ENCODE measurements at regions not wholly inside any gene's neighbourhood (a gene's known extent, or its start where the extent isn't known, plus 50 kb on each side); places are given as distances from the start of the nearest gene placed in this dataset.

DNA sequence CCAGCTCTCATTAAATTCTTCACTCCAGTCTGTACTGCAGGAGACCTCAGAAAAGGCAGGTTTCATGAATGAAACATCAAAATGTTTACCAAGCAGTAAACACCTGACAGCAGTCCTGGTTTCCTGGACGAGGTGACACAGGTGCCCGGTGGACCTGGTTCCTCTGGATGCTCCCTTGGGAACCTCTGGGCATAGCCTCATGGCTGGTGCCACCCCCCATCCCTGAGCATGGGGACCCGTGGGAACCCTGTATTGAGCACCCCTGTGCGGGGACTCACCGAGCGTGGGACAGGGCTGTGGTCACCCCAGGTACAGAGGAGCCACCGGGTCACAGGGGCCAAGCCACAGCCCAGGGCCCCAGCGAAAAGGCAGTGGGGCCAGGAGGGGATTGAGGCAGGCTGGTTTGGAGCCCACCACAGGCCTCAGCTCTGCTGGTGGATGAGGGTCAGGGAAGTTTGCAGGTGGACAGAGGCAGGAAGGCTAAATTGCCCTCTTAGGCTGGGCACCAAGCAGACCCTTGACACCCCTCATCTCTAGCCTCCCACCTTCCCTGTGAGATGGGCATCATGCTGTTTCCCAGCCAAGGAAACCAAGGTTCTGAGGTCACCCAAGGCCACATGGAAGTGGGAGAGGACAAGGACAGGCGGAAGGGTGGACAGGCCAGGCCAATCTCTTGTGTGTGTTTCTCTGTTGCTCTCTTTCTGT, 158.4 kb downstream of the PTPRU start:
- no peaks in the 10 kb centered on the region for H3K36me3 ChIP-seq
- DNase-seq, result no peak
- no peak overlapping the region for H3K27ac ChIP-seq
- peaks cover 0 to 13% (median 10%) of the 10 kb centered on the region in 8 donors for H3K9me3 ChIP-seq
- no peaks in the 10 kb centered on the region for H3K4me1 ChIP-seq
- intact Hi-C loops (cut with DNase I; ENCODE audit: low total_unique reads), result no loop called here
- TF ChIP-seq, protein P1, sequence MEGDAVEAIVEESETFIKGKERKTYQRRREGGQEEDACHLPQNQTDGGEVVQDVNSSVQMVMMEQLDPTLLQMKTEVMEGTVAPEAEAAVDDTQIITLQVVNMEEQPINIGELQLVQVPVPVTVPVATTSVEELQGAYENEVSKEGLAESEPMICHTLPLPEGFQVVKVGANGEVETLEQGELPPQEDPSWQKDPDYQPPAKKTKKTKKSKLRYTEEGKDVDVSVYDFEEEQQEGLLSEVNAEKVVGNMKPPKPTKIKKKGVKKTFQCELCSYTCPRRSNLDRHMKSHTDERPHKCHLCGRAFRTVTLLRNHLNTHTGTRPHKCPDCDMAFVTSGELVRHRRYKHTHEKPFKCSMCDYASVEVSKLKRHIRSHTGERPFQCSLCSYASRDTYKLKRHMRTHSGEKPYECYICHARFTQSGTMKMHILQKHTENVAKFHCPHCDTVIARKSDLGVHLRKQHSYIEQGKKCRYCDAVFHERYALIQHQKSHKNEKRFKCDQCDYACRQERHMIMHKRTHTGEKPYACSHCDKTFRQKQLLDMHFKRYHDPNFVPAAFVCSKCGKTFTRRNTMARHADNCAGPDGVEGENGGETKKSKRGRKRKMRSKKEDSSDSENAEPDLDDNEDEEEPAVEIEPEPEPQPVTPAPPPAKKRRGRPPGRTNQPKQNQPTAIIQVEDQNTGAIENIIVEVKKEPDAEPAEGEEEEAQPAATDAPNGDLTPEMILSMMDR (IDR thresholded peaks at IDR 0.05 in 8 of 11, conservative IDR thresholded peaks at IDR 0.05 in 3 of 11), result no peak
- TF ChIP-seq POLR2A (IDR thresholded peaks at IDR 0.05) (no peak), POLR2AphosphoS5 (IDR thresholded peaks at IDR 0.05) (no peak)
- no peak overlapping the region for H3K4me3 ChIP-seq
- WGBS, 5 donors, result 72 to 83% (median 76%) methylated on average over 5 to 9 of the region's 9 CpGs
- H3K27me3 ChIP-seq (replicated peaks in 1 of 7), result peaks cover 0 to 59% (median 0%) of the 10 kb centered on the region in 7 donors

DNA sequence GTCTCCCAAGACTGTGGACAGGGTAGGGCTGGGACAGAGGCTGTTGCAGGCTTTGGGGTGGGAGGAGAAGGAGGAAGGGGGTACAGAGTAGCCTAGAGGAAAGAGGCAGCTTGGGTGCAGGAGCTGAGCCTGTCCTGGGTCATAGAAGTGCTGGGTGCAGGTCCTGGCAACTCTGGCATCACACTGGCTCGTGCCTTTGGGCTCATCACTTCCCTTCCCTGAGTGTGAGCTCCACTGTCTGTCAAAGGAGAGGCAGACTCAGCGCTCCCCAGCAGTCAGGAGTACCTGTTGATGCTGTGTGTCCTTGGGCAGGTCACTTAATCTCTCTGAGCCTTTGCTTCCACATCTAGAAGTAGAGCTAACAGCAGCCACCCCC, 157.1 kb downstream of the PTPRU start:
- Histone ChIP-seq H3K4me1 (no peaks in the 10 kb centered on the region), H3K36me3 (no peaks in the 10 kb centered on the region), H3K27ac (no peak overlapping the region), H3K27me3 (replicated peaks in 1 of 7) (peaks cover 0 to 66% (median 0%) of the 10 kb centered on the region in 7 donors), H3K9me3 (peaks cover 0 to 2% (median 0%) of the 10 kb centered on the region in 8 donors), H3K4me3 (no peak overlapping the region)
- intact Hi-C loops (cut with DNase I; ENCODE audit: low total_unique reads), result no loop called here
- no peak for DNase-seq
- TF ChIP-seq, protein P1 (IDR thresholded peaks at IDR 0.05 in 8 of 11, conservative IDR thresholded peaks at IDR 0.05 in 3 of 11), result no peak
- TF ChIP-seq POLR2A (IDR thresholded peaks at IDR 0.05), result no peak
- no peak for TF ChIP-seq POLR2AphosphoS5 (IDR thresholded peaks at IDR 0.05)
- WGBS, 5 donors, result 45 to 100% (median 68%) methylated on average over 1 to 2 of the region's 2 CpGs

DNA sequence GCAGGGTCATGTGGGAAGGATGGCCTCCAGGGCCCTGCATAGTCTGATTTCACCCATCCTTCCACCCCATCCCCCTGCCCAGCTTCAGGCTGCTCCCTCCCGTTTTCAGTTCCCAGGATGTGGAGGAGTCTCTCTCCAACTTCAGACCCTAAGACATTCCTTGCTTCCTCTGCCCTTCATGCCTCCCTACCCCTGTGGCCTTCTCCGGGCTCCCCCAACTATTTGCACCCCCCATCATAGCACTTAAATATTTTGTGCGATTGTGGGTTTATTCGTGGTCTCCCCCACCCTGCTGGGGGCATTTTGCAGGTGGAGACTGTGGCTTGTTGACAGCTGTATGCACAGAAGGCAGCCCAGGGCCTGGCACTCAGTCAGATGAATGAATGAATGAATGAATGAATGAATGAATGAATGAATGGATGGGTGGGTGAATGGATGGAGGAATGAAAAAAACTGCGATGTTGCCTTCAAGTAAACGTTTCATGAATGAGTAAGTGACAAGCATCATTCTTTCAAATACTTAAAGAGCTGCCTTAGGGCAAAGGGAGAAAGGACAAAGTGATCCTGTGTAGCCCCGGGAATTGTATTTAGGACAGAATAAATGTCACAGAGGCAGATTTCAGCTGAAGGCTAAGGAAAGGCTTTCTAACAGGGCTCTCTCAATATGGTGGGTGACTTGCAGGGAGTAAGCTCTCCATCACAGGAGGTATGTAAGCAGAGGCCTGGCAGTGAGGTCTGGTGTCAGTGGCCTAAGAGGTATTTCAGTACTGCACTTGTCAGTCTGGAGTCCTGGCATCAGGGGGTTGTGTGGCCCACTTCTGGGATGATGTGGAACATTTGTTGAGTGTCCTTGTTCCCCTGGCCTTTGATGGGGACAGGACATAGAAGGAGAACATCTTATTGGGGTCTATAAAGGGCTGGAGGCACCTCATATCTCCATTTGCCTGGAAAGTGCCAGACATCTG, 156.4 kb downstream of the PTPRU start:
- WGBS, 5 donors, result 54 to 71% (median 67%) methylated on average over 7 of the region's 7 CpGs
- Histone ChIP-seq H3K9me3 (no peaks in the 10 kb centered on the region), H3K4me1 (no peaks in the 10 kb centered on the region), H3K36me3 (no peaks in the 10 kb centered on the region), H3K27me3 (replicated peaks in 1 of 7) (peaks cover 0 to 73% (median 0%) of the 10 kb centered on the region in 7 donors), H3K27ac (no peak overlapping the region), H3K4me3 (no peak overlapping the region)
- intact Hi-C loops (cut with DNase I; ENCODE audit: low total_unique reads), result no loop called here
- no peak for TF ChIP-seq POLR2A (IDR thresholded peaks at IDR 0.05)
- no peak for TF ChIP-seq POLR2AphosphoS5 (IDR thresholded peaks at IDR 0.05)
- TF ChIP-seq, protein P1 (IDR thresholded peaks at IDR 0.05 in 8 of 11, conservative IDR thresholded peaks at IDR 0.05 in 3 of 11), result no peak
- DNase-seq, result no peak

DNA sequence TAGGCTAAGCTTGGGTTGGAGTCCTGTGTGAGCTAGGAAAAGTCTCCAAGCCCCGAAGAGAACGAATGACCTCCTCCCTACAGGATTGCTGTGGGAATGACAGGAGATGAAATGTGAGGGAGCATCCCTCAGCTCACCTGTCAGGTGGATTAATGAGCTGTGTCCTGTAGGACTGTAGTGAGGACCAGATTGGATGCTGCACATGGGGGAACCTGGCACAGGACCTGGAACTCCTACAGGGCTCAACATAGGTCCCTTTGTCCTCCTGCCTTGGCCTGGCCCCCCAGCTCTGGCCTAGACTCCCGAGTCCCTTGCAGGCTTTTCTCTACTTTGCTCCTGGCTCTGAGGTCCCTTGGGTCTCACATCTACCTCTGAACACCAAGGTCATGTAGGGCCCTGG, 155.7 kb downstream of the PTPRU start:
- 56 to 73% (median 60%) methylated on average over 2 to 3 of the region's 3 CpGs for WGBS, 5 donors
- Histone ChIP-seq H3K9me3 (no peaks in the 10 kb centered on the region), H3K27me3 (replicated peaks in 1 of 7) (peaks cover 0 to 75% (median 0%) of the 10 kb centered on the region in 7 donors), H3K36me3 (no peaks in the 10 kb centered on the region), H3K4me3 (no peak overlapping the region), H3K27ac (no peak overlapping the region), H3K4me1 (no peaks in the 10 kb centered on the region)
- TF ChIP-seq POLR2A (IDR thresholded peaks at IDR 0.05) (no peak), POLR2AphosphoS5 (IDR thresholded peaks at IDR 0.05) (no peak)
- TF ChIP-seq, protein P1 (IDR thresholded peaks at IDR 0.05 in 8 of 11, conservative IDR thresholded peaks at IDR 0.05 in 3 of 11), result no peak
- no peak for DNase-seq
- intact Hi-C loops (cut with DNase I; ENCODE audit: low total_unique reads), result no loop called here

All from spleen (tissue), 11 donors.